GM12875 (cell line): ENCODE measurements at regions not wholly inside any gene's neighbourhood (a gene's known extent, or its start where the extent isn't known, plus 50 kb on each side); places are given as distances from the start of the nearest gene placed in this dataset.

ENCODE experiments used
- H3K4me3 ChIP-seq: one replicate; pipeline ENCODE4 v1.5.1; 2011; ENCODE audit warnings: low read depth, low read length, control low read depth
- TF ChIP-seq, protein P1 (sequence below): IDR thresholded peaks from 2 replicates; pipeline ENCODE4 v1.5.1; 2011; ENCODE audit warnings: low read depth, mild to moderate bottlenecking, control low read depth, inconsistent platforms, low read length, moderate library complexity, borderline replicate concordance; ENCODE audit not compliant: insufficient read depth

DNA sequence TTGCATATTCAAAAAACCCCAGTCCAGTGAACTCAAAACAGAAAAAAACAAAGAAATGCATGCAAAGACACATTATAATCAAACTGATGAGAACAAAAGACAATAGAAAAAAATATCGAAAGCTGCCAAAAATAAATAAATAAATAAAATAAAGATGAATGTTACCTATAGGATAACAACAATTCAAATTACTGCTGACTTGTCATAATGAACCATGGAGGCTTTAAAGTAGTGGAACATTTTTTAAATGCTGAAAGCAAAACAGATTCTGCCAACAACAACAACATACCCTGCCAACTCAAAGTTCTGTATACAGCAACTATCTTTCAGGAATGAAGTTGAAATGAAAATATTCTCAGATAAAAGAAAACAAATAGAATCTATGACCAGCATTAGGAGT is 116.6 kb downstream of the CBLN1 start:
- TF ChIP-seq, protein P1, sequence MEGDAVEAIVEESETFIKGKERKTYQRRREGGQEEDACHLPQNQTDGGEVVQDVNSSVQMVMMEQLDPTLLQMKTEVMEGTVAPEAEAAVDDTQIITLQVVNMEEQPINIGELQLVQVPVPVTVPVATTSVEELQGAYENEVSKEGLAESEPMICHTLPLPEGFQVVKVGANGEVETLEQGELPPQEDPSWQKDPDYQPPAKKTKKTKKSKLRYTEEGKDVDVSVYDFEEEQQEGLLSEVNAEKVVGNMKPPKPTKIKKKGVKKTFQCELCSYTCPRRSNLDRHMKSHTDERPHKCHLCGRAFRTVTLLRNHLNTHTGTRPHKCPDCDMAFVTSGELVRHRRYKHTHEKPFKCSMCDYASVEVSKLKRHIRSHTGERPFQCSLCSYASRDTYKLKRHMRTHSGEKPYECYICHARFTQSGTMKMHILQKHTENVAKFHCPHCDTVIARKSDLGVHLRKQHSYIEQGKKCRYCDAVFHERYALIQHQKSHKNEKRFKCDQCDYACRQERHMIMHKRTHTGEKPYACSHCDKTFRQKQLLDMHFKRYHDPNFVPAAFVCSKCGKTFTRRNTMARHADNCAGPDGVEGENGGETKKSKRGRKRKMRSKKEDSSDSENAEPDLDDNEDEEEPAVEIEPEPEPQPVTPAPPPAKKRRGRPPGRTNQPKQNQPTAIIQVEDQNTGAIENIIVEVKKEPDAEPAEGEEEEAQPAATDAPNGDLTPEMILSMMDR: no peak
- H3K4me3 ChIP-seq: no peak overlapping the region

DNA sequence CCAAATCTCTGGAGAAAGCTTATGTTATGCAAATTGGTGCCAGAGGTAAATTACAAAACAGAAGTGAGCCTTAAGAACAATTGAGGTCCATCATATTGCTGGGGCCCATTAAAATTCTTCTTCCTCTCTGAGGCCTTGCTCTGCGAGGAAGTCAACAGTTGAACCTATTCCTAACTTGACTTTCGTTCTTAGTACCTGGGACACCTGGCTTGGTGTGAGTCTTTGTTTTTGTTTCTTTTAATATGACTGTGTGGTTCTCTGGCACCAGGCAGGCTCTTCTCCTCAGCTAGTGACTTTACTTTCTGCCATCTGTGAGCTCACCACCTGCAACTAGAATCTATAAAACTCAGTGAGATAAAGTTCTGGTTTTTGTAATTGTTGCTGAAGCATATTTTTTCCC is 120.4 kb downstream of the CBLN1 start:
- H3K4me3 ChIP-seq: no peak overlapping the region
- TF ChIP-seq, protein P1: no peak

- H3K4me3 ChIP-seq: no peak overlapping the region
- TF ChIP-seq, protein P1: no peak
Measured at GRCh38 chr16:49158029-49158642, 123.5 kb downstream of the CBLN1 start.

DNA sequence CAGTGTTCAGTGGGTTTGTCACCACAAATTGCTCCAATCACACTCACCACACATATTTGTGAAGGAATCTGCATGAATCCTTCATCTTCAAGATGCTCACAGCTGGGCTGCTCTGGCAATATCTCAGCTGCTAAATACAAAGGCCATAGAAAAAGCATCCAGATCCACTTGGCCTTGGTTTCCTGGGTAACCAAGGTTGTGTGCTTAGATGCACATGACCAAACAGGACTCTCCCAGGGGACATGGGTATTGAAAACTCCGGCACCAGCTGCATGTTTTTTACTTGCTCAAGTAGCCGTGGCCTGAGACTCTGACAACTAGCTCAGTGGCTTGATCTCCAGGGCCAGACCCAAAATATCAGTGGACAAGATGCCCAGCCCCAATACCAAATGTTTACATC is 131.3 kb downstream of the CBLN1 start:
- TF ChIP-seq, protein P1: no peak
- H3K4me3 ChIP-seq: no peak overlapping the region

DNA sequence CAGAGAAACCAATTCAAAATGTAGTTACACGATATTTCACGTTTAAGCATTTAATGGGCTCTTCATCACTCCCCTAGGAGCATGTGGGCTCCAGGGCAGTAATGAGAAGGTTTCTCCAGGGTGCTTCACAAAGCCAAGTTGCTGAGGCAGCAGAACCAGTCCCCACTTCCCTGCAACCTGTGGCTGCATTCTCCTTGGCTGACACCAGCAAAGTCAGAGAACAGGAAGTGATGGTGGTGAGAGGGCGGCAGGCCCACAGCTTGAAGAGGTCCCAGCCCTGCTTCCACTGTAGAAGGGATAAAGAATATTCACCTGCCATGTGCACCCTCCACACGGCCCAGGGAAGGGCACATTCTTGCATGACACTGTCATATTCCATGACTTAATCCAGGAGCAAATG is 133.2 kb downstream of the CBLN1 start:
- H3K4me3 ChIP-seq: no peak overlapping the region

GRCh38 chr16:49140618-49141017 is 141.0 kb downstream of the CBLN1 start:
- TF ChIP-seq, protein P1: no peak
- H3K4me3 ChIP-seq: no peak overlapping the region

More for the DNA sequence above, 133.2 kb downstream of the CBLN1 start:
- TF ChIP-seq, protein P1: no peak

GRCh38 chr16:49130397-49130796 is 151.2 kb downstream of the CBLN1 start:
- no peak overlapping the region for H3K4me3 ChIP-seq
- TF ChIP-seq, protein P1: no peak
